Neural cell (in vitro differentiated cells): ENCODE measurements at regions not wholly inside any gene's neighbourhood (a gene's known extent, or its start where the extent isn't known, plus 50 kb on each side); places are given as distances from the start of the nearest gene placed in this dataset.

Source experiments
- CTCF ChIP-seq: fragments of 450-650 bp; IDR thresholded peaks from 2 replicates; pipeline ENCODE4 v1.5.1; 2014; ENCODE audit warnings: antibody characterized with exemption, mild to moderate bottlenecking, moderate library complexity; ENCODE audit not compliant: poor library complexity, severe bottlenecking
- EP300 ChIP-seq: fragments of 450-650 bp; conservative IDR thresholded peaks from 2 replicates; pipeline ENCODE4 v1.6.1; 2014; ENCODE audit warnings: antibody characterized with exemption, mild to moderate bottlenecking, moderate library complexity; ENCODE audit not compliant: poor library complexity, severe bottlenecking
- EZH2 ChIP-seq: fragments of 200-600, 300-800 bp; shearing (Covaris generic), sonication (generic); IDR thresholded peaks from 2 replicates; pipeline ENCODE4 v1.6.1; 2014; ENCODE audit warnings: antibody characterized with exemption, low read length, borderline replicate concordance, mild to moderate bottlenecking; ENCODE audit not compliant: insufficient read depth, poor library complexity, severe bottlenecking
- MXI1 ChIP-seq: fragments of 450-650 bp; conservative IDR thresholded peaks from 2 replicates; pipeline ENCODE4 v1.6.1; 2014; ENCODE audit warnings: antibody characterized with exemption, mild to moderate bottlenecking; ENCODE audit not compliant: poor library complexity, severe bottlenecking
- POLR2AphosphoS5 ChIP-seq: IDR thresholded peaks from 2 replicates; pipeline ENCODE4 v1.6.1; 2012
- RAD21 ChIP-seq: fragments of 450-650 bp; conservative IDR thresholded peaks from 2 replicates; pipeline ENCODE4 v1.6.1; 2014; ENCODE audit warnings: antibody characterized with exemption, mild to moderate bottlenecking, moderate library complexity
- REST ChIP-seq: IDR thresholded peaks from 2 replicates; pipeline ENCODE4 v1.6.1; 2012; ENCODE audit warnings: borderline replicate concordance
- SMC3 ChIP-seq: fragments of 450-650 bp; conservative IDR thresholded peaks from 2 replicates; pipeline ENCODE4 v1.6.1; 2014; ENCODE audit warnings: antibody characterized with exemption, mild to moderate bottlenecking, moderate library complexity; ENCODE audit not compliant: poor library complexity

GRCh38 chr5:58245476-58245840 is 214.4 kb downstream of the PLK2 start:
- TF ChIP-seq MXI1: no peak
- no peak for TF ChIP-seq CTCF
- no peak for TF ChIP-seq EZH2
- no peak for TF ChIP-seq REST
- no peak for TF ChIP-seq EP300
- TF ChIP-seq RAD21: no peak
- no peak for TF ChIP-seq POLR2AphosphoS5
- no peak for TF ChIP-seq SMC3
